GM21619 (cell line): ENCODE measurements at regions not wholly inside any gene's neighbourhood (a gene's known extent, or its start where the extent isn't known, plus 50 kb on each side); places are given as distances from the start of the nearest gene placed in this dataset.

Experiments
- ATAC-seq: cut with Tn5 transposase; IDR thresholded peaks from one replicate; pipeline ENCODE4 v1.9.1; 2021; ENCODE audit not compliant: unreplicated experiment

DNA sequence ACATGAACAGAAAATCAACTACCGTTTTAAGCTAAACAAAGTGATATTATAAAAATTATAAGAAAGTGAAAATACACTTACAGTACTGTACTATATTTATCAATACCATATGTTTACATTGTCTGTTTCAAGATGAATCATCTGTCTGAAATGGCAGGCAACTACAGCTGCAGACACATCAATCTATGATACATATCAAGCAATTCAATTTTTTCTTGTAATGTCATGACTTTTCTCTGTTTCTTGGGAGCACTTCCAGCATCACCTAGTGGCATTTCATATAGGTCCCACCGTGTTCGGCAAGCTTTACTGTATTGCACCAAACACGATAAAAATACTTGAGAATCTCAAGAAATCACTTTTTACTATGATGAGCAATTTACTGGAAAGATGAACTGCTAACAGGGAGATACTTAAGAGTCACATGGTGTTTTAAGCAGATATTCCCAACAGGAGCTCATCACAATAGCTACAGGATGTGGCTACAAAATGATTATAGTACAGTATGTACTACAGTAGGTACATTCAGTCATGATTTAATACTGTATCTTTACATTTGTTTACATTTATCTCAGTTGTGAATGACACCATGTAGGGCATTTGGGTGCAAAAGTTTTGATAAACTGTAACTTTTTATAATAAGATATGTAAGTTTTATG lies 207.4 kb downstream of the ADAM29 start:
- ATAC-seq = no peak

DNA sequence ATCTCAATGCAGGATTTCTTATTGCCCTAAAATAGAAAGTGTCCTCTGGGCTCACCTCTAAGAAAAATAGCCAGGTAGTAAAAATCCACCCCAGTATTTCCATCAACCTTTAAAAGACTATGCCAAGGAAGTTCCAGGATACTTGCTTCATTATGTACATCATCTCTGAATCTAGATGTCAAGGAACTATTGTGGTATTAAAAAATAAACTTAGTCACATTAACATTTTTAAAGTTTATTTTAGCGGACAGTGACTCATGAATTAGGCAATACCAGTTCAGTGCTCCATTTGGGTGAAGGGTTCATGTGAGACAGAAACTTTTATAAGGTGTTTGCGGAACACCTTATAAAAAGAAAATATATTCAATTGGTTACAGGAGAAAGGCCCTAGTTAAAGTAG lies 209.2 kb downstream of the ADAM29 start:
- ATAC-seq = no peak

DNA sequence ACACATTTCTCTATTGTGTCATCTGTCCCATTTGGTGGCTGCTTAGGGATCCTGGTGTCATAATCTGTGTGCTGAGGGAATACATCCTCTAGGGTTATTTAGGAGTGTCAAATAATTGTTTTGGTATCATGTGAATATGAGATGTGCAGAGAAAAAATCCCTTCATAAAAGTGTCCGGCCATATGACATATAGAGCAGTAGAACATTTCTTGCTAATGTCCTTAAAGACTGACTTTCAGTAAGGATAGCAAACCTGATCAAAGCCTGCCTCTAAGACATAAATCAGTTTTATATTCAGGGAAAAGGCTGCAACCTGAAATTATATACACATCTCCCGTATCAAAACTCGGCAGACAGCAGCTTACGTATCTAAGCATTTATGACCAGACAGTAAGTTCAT lies 211.6 kb downstream of the ADAM29 start:
- no peak for ATAC-seq

DNA sequence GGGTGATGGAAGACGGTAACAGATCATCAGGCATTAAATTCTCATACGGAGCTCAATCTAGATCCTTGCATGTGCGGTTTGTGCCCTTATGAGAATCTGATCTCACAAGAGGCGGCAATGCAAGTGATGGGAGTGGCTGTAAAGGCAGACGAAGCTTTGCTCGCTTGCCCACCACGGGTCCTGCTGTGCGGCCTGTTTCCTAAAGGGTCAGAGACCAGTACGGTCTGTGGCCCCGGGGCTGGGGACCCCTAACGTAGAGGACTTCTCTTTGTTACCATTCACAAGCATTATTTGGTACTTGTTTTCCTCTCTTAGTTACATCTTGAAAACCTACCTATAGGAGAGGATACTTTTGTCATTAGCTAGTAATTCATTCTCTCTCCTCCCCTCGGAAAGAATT lies 221.0 kb downstream of the ADAM29 start:
- no peak for ATAC-seq

DNA sequence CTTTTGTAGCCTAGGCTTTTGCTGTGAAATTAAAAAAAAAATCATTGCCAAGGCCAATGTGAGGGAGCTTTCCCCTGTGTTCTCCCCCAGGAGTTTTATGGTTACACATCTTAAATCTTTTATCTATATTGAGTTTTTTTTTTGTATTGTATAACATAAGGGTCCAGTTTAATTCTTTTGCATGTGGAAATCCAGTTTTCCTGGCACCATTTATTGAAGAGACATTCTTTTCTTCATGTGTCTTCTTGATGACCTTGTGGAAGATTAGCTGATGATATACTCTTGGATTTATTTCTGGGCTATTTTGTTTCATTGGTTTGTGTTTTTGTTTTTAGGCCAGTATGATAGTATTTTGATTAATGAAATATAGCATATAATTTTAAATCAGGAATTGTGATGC lies 225.0 kb downstream of the ADAM29 start:
- ATAC-seq = no peak

DNA sequence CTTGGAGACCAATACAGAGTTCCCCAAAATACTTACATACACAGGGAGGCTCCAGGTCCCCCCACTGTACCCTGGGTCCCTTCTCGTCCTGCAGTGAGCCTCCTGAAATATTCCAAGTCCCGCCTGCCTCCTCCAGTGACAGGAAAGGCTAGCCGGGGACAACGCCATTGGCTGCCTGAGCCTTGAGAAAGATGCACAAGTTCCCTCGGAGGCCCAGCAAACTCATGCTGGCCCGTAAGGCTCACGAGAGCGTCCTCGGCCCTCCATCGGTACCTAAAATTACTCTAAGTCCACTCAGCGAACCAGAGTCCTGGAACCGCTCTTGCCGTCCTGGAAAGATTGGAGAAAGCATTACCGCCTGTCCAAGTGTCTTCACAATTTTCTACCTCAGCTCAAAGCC lies 228.6 kb downstream of the ADAM29 start:
- ATAC-seq = no peak

DNA sequence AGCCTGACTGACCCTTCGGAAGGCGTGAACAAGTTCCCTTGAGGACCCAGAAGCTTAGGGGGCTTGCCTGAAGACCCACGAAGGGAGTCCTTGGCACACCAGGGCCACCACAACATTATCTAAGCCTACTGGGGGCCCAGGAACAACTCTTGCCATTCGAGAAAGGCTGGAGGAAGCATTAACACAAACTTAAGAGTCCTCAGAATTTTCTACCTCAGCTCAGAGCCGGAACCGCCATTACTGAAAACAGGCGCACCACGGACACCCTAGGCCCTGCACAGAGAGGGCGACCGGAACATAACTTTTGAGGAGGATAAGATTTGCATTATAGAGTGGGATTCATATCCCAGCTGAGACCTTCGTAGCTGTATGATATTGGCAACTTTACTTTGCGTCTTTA lies 229.1 kb downstream of the ADAM29 start:
- no peak for ATAC-seq

DNA sequence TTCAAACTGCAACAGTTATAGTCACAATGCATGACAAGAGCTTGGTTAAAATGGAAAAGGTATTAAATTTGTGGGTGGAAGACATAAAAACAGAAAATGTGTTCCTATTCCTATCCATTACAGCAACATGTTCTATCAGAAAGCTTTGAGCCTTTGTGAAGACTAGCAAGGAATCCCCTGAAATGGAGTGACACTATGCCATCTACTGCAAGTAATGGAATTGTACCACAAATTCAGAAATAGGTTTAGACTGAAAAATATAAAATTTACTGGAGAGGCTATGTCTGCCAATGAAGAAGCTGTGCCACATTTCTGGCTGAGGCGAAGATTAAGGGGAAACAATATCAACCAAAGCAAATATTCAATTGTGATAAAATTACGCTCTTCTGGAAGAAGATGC lies 247.9 kb downstream of the ADAM29 start:
- ATAC-seq = no peak

DNA sequence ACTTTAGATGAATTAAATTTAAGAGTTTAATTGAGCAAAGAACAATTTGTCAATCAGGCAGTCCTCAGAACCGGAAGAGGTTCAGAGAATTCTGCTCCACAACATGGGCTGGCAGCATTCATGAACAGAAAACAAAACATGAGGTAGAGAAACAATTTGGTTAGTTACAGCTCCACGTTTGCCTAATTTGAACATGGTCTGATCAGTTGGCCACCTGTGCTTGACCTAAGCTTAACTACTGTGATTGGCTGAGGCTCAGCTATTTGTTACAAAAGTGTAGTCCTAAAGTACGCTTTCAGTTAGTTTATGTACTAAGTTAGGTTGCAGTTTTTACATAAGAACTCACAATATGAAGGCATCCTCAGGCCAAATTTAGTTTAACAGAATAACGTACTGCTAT lies 258.6 kb downstream of the ADAM29 start:
- no peak for ATAC-seq

DNA sequence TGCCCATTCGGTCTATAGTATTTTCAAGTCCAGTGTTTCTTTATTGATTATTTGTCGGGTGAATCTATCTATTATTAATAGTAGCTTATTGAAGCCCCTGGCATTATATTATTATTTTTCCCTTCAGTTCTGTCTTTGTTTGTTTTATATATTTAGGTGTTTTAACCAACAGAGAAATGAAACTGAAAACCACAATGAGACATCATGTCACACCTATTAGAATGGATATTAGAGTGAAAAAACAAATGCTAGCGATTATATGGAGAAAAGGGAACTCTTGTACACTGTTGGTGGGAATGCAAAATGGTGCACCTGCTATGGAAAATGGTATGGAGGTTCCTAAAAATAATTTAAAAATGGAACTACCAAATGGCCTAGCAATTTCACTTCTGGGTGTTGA lies 272.5 kb downstream of the ADAM29 start:
- no peak for ATAC-seq

DNA sequence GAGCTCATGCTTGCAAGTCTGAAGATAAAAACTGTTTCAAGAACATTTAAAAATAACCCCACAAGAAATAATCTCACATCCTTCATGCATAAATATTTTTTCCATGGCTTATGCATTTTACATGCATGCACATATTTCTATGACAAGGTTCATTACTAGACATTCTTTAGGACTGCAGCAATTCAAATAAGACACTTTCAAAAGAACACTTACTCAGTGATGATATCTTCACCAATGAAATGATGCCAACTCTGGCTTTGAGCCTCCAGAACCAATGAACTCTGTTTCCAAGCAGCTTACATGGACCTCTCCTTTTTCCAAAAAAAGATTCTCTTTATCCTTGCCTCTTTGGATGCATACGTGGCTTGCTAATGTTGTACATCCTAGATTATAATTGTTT lies 279.9 kb downstream of the ADAM29 start:
- no peak for ATAC-seq

DNA sequence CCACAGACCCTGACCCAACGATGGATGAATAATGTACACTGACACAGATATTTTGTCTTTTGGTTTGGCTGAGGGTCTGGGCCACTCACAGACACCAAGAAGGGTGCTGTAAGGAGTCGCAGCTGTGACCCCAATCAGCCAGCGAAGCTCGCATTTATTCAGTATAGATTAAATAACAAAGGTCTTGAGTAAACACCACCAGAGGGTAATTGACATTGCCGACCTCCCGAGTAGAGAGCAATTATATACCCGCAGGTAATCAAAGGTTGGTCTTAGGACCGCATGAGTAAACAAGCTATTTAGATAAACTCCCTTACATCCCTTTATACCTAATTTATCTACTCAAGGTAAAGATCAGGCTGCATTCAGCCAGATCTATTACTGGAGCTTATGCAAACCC lies 297.1 kb downstream of the ADAM29 start:
- no peak for ATAC-seq

DNA sequence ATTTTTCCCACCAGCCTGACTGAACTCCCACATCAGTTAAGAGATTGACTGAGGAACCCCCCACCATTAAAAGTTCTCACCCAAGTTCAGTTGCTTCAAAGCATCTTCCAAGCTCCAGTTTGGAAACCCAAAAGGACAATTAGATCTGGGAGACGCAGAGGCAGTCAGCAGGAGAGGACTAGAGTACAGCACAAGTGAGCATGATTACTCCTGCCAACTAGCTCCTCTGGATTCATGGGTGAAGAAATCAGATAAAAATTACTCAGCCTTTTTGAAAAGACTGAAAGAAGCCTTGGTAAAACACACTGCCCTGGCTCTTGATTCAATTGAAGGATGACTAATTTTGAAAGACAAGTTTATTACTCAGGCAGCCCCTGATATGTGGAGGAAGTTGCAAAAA lies 297.5 kb downstream of the ADAM29 start:
- ATAC-seq = no peak

DNA sequence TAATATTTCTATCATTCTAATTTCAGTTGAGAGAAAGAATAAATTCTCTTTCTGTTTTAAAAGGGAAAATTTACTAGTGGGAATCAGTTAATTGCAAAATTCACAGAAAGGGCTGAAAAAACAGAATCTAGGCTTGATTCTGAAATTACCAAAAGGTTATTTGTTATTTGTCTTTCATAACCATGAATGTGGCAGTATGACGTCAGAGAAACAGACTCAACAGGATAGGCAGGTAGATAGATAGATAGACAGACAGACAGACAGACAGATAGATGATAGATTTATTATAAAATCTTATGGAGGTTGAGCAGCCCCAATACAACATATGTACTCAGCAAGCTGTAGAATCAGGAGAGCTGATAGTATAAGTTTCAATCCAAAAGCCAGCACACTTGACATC lies 311.0 kb downstream of the ADAM29 start:
- no peak for ATAC-seq

DNA sequence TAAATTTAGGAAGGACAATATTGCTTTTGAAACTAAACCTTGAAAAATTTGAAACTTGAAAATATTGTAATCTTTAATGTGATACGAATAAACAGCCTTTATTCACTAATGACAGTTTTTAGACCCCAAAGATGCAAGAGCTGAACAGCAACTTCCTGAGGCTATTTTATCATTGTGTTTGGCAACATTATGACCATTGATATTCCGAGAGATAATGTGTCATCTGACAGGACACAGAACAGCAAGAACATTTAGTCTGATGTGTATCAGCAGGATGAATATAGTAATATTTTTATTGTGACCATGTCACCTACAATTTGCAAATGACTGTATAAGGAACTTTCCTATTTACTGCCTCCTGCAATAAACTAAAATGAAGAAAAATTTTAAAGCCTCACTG lies 316.0 kb downstream of the ADAM29 start:
- no peak for ATAC-seq

DNA sequence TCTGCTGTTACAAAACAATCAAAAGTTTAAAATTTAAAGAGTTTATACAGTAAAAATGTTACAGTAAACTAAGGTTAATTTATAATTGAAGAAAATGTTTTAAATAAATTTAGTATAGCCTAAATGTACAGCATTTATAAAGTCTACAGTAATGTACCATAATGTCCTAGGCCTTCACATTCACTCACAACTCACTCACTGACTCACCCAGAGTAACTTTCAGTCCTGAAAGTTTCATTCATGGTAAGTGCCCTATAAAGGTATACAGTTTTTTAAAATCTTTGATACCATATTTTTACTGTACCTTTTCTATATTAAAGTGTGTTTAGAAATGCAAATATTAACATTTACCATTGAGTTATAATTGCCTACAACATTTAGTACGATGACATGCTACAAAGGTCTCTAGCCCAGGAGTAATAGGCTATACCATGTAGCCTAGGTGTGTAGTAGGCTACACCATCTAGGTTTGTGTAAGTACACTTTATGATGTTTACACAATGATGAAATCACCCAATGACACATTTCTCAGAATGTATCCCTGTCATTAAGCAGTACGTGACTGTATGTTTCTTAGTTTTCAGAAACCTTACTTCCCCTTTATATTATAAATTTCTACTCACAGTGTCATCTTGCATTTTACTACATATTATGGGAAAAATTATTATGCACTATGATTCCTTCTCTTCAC lies 320.8 kb downstream of the ADAM29 start:
- ATAC-seq = no peak

DNA sequence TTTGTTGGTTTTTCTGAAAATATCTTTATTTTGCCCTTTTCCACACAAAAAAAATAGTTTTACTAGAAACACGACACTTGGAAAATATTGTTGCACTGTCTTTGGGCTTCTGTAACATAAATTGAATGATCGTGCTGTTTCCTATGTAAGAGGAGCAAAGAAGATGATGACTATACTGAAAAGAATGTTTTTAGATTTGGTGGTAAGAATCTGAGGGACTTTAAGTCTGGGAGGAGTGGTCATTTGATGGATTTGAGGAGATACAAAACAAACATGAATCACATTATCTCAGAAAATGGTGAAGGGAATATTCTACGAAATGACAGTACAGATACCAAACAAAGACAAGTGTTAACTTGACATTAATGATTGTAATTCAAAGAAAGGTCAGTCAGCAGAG lies 328.8 kb downstream of the ADAM29 start:
- ATAC-seq = no peak

DNA sequence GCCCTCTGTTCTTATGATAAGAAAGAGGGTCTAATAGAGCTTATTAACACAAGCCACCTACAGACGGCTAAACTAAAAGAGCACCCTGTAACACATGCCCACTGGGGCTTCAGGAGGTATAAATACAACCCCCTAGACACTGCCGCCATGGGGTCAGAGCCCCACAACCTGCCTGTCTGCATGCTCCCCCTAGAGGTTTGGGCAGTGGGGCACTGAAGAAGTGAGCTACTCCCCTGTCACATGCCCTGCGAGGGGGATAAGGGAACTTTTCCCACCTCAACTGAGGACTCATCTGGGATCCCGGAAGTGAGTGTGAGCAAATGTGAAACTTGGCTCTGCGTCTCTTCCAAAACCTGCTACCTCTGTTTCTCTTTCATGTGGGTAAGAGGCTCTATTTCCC lies 334.5 kb downstream of the ADAM29 start:
- no peak for ATAC-seq

DNA sequence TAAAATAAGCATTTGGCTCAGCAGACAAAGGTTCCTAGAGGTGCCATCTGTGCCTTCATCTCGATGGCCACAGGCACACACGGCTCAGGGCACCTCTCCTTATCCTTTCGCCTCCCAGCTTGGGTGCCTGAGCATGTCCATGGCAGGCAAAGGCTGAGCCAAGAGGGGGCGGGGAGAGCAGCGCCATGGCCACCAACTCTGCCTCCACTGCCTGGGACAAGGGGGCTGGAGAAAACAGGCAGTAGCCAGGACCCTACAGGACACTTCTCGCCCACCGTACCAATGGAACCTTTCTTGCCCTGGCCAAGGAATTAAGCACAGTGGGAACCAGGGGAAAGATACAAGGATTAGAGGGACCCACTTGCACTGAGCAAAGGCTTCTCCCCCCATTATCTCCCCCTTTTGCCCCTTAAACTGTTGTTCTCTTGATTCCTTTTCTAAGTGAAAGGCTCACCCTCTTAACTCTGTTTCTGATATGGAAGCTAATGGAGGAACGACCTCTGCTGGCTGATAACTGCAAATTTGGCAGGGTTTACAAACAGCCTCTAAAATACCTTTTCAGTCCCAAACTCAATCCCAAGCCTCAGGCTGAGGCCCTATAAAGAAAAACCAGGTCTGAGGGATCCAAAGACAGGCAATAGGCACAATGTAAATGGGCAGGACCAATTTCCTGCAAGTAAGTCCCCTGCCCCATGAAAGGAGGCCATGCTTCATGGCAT lies 335.2 kb downstream of the ADAM29 start:
- no peak for ATAC-seq

DNA sequence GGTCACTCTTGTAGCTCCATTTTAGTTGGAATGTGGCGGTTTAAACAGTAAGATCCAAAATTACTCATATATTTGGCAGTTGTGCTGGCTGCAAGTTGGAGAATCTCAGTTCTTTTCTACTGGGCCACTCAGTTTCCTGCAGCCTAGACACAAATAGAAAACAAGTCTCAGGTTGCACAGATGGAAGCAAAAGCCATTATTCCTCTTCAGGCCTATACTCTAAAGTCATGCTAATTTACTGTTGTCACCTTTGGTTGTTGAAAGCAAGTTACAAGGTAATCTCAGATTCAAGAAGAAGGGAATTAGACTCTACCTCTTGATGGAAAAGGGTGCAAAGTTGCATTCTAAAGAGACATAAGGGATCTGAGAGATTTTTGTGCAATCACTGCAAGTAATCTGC lies 345.4 kb downstream of the ADAM29 start:
- ATAC-seq = no peak

DNA sequence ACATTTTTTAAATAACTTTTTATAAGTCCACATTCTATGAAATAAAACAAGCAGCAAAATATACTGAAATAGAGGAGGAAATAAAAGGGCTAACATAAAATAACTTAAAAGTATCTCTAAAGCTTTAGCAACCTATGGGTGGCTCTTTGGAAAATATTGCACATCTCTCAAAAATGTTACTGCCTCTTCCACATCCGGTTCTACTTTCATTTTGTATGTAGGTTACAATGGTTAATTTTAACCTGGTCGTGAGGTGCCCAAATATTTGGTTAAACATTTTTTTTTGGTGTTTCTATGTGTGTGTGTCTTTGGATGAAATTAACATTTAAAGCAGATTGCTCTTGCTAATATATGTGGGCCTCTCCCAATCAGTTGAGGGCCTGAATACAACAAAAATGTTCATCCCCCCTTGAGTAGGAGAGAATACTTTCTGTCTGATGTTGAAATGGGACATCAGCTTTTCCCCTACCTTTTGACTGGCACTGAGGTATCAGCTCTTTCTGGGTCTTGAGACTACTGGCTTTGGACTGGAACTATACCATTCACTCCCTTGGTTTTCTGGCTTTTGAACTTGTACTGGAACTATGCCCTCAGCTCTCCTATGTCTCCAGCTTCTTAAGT lies 353.0 kb downstream of the ADAM29 start:
- peak; percentile 63 for ATAC-seq
